GM23338 (cell line): ENCODE measurements at regions not wholly inside any gene's neighbourhood (a gene's known extent, or its start where the extent isn't known, plus 50 kb on each side); places are given as distances from the start of the nearest gene placed in this dataset.

Experiments
- ATAC-seq: fragments of 200-7000 bp; cut with Tn5 transposase; 3 replicates; pipeline ENCODE4 v1.9.1; 2020
- DNase-seq: peaks from one replicate; pipeline ENCODE4 v3.0.0-alpha.2; 2015; ENCODE audit warnings: low spot score
- H2AFZ ChIP-seq: fragments of 200-600 bp; sonication (generic); 2 replicates; pipeline ENCODE4 v1.8.0; 2016; ENCODE audit warnings: antibody characterized with exemption, mild to moderate bottlenecking, moderate library complexity
- H3F3A ChIP-seq: fragments of 200-600 bp; sonication (generic); replicated peaks from 2 replicates; pipeline ENCODE4 v1.8.0; 2017; ENCODE audit warnings: antibody characterized with exemption, mixed run types, low read depth
- H3K27ac ChIP-seq: fragments of 200-600 bp; sonication (generic); 2 replicates; pipeline ENCODE4 v1.6.1; 2016; ENCODE audit warnings: low read depth
- H3K27me3 ChIP-seq: fragments of 200-600 bp; sonication (generic); 2 replicates; pipeline ENCODE4 v1.8.0; 2016; ENCODE audit warnings: mild to moderate bottlenecking, mixed run types, moderate library complexity; ENCODE audit not compliant: insufficient read depth
- H3K36me3 ChIP-seq: fragments of 200-600 bp; sonication (generic); 2 replicates; pipeline ENCODE4 v1.8.0; 2016; ENCODE audit warnings: mild to moderate bottlenecking; ENCODE audit not compliant: insufficient read depth
- H3K4me1 ChIP-seq: fragments of 200-600 bp; sonication (generic); 2 replicates; pipeline ENCODE4 v1.8.0; 2016; ENCODE audit warnings: mild to moderate bottlenecking, moderate library complexity; ENCODE audit not compliant: insufficient read depth
- H3K4me2 ChIP-seq: fragments of 200-600 bp; sonication (generic); 2 replicates; pipeline ENCODE4 v1.7.1; 2017; ENCODE audit warnings: mixed run types
- H3K4me3 ChIP-seq: fragments of 200-600 bp; sonication (generic); 2 replicates; pipeline ENCODE4 v1.6.1; 2016; ENCODE audit warnings: mixed run types
- H3K79me2 ChIP-seq: fragments of 200-600 bp; sonication (generic); replicated peaks from 2 replicates; pipeline ENCODE4 v1.8.0; 2017; ENCODE audit warnings: mild to moderate bottlenecking; ENCODE audit not compliant: insufficient read depth
- H3K9me2 ChIP-seq: fragments of 200-600 bp; sonication (generic); 2 replicates; pipeline ENCODE4 v1.8.0; 2017; ENCODE audit not compliant: insufficient read depth
- H4K20me1 ChIP-seq: fragments of 200-600 bp; sonication (generic); replicated peaks from 2 replicates; pipeline ENCODE4 v1.8.0; 2017; ENCODE audit warnings: mild to moderate bottlenecking; ENCODE audit not compliant: insufficient read depth
- H3K27ac Mint-ChIP-seq: 2 replicates; pipeline ENCODE4 v1.8.0; 2020; ENCODE audit warnings: inconsistent platforms, mild to moderate bottlenecking, moderate library complexity, mixed read lengths
- H3K27me3 Mint-ChIP-seq: 3 replicates; pipeline ENCODE4 v1.8.0; 2022; ENCODE audit warnings: low read depth, mild to moderate bottlenecking, moderate library complexity, mixed read lengths, inconsistent platforms; ENCODE audit not compliant: insufficient read depth, poor library complexity
- H3K36me3 Mint-ChIP-seq: 3 replicates; pipeline ENCODE4 v1.8.0; 2021; ENCODE audit warnings: low read depth, mild to moderate bottlenecking, inconsistent platforms, moderate library complexity, mixed read lengths
- H3K4me1 Mint-ChIP-seq: 3 replicates; pipeline ENCODE4 v1.8.0; 2020; ENCODE audit warnings: mild to moderate bottlenecking, inconsistent platforms, mixed read lengths
- H3K4me3 Mint-ChIP-seq: 3 replicates; pipeline ENCODE4 v1.8.0; 2021; ENCODE audit warnings: moderate library complexity, mild to moderate bottlenecking, inconsistent platforms, mixed read lengths
- H3K9me3 Mint-ChIP-seq: 3 replicates; pipeline ENCODE4 v1.8.0; 2020; ENCODE audit warnings: moderate library complexity, mild to moderate bottlenecking, inconsistent platforms, mixed read lengths
- CREB1 ChIP-seq: fragments of 250-450 bp; sonication (Bioruptor Pico); IDR thresholded peaks from 2 replicates; pipeline ENCODE4 v1.5.0; 2020; ENCODE audit warnings: low read depth, mild to moderate bottlenecking, moderate library complexity
- ETS1 ChIP-seq: IDR thresholded peaks from 2 replicates; pipeline ENCODE4 v1.6.1; 2016; ENCODE audit warnings: antibody characterized with exemption
- EZH2 ChIP-seq: fragments of 200-600 bp; sonication (generic); IDR thresholded peaks from one replicate; pipeline ENCODE4 v1.8.0; 2017; ENCODE audit warnings: antibody characterized with exemption, mild to moderate bottlenecking, low read depth; ENCODE audit not compliant: unreplicated experiment
- JUNB ChIP-seq: IDR thresholded peaks from one replicate; pipeline ENCODE4 v1.6.1; 2016; ENCODE audit warnings: antibody characterized with exemption; ENCODE audit not compliant: unreplicated experiment
- REST ChIP-seq: IDR thresholded peaks from one replicate; pipeline ENCODE4 v1.6.1; 2018; ENCODE audit warnings: antibody characterized with exemption; ENCODE audit not compliant: unreplicated experiment
- STAT1 ChIP-seq: IDR thresholded peaks from one replicate; pipeline ENCODE4 v1.6.1; 2016; ENCODE audit warnings: antibody characterized with exemption; ENCODE audit not compliant: unreplicated experiment
- ZNF114 ChIP-seq: fragments of 250-450 bp; sonication (Bioruptor Pico); IDR thresholded peaks from 2 replicates; pipeline ENCODE4 v1.5.0; 2020; ENCODE audit warnings: mild to moderate bottlenecking, moderate library complexity
- TF ChIP-seq, protein P1 (sequence below), 2 experiments: fragments of 200-600 bp in 1 of 2; sonication (generic) in 1 of 2; conservative IDR thresholded peaks; 2 replicates each; pipeline versions ENCODE4 v1.5.1 to v1.6.1; 2016 to 2017; ENCODE audit warnings: antibody characterized with exemption in 2 of 2, low read depth in 2 of 2, mild to moderate bottlenecking in 2 of 2, moderate library complexity in 1 of 2
- TF ChIP-seq, protein P2 (sequence below): fragments of 250-450 bp; sonication (Bioruptor Pico); IDR thresholded peaks from 2 replicates; pipeline ENCODE4 v1.5.0; 2020; ENCODE audit warnings: mild to moderate bottlenecking, moderate library complexity

DNA sequence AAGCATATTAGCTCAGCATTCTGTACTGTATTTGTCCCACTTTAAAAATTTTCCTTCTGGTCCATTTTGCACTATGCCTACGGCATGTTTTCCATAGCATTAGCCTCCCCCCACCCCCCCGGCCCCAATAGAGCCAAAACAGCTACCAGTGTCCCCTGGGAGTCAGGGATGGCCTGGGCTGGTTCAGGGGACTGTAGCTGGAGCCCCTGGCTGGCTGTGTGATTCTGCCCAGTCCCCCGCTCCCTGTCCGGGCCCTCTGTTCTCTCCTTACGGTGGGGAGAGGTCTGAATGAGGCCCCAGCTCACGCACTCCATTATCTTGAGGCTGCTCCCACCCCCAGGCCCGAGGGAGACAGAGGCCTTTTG is 70.1 kb downstream of the KLF15 start (continued):
- no peak for TF ChIP-seq ETS1
- no peak for TF ChIP-seq STAT1
- no peak for TF ChIP-seq REST
- no peak for TF ChIP-seq EZH2
- no peak for TF ChIP-seq ZNF114 (CRISPR knock-in tag)
- TF ChIP-seq JUNB, result no peak
- TF ChIP-seq, protein P1, sequence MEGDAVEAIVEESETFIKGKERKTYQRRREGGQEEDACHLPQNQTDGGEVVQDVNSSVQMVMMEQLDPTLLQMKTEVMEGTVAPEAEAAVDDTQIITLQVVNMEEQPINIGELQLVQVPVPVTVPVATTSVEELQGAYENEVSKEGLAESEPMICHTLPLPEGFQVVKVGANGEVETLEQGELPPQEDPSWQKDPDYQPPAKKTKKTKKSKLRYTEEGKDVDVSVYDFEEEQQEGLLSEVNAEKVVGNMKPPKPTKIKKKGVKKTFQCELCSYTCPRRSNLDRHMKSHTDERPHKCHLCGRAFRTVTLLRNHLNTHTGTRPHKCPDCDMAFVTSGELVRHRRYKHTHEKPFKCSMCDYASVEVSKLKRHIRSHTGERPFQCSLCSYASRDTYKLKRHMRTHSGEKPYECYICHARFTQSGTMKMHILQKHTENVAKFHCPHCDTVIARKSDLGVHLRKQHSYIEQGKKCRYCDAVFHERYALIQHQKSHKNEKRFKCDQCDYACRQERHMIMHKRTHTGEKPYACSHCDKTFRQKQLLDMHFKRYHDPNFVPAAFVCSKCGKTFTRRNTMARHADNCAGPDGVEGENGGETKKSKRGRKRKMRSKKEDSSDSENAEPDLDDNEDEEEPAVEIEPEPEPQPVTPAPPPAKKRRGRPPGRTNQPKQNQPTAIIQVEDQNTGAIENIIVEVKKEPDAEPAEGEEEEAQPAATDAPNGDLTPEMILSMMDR (conservative IDR thresholded peaks at IDR 0.05; ENCODE audit: low read depth in 2 of 2), result no peak

DNA sequence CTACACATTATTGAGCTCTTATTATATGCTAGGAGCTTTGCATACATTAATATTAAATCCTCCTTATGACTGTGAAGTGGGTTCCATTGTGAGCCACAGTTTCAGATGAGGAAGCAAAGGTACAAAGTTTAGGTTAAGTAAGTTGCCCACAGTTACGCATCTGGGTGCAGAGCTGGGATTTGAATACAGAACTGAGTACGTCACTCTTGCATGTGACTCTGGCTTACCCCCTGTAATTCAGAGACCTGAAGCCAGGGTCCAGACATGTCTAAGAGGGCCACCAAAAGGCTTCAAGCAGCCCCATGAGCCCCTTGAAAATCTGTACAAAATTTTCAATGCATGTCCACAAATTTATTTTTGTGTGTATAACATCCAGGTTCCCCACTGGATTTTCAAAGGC is 71.8 kb downstream of the KLF15 start:
- Histone ChIP-seq H3K36me3 (no peaks in the 10 kb centered on the region), H2AFZ (no peak overlapping the region), H3F3A (no peaks in the 10 kb centered on the region), H4K20me1 (no peaks in the 10 kb centered on the region), H3K79me2 (no peaks in the 10 kb centered on the region), H3K4me2 (no peak overlapping the region), H3K4me1 (peaks cover 7% of the 10 kb centered on the region; the same call in 1 of the 2 replicates), H3K27ac (no peak overlapping the region), H3K4me3 (no peak overlapping the region), H3K9me2 (no peaks in the 10 kb centered on the region), H3K27me3 (peaks cover 33% of the 10 kb centered on the region)
- DNase-seq, result no peak
- H3K27me3 Mint-ChIP-seq, result peaks cover 12% of the 10 kb centered on the region
- peaks cover 2% of the 10 kb centered on the region; the same call in 1 of the 3 replicates for H3K9me3 Mint-ChIP-seq
- H3K36me3 Mint-ChIP-seq, result no peaks in the 10 kb centered on the region
- H3K4me1 Mint-ChIP-seq, result peaks cover 22% of the 10 kb centered on the region
- no peak overlapping the region for H3K4me3 Mint-ChIP-seq
- no peak for ATAC-seq
- no peak overlapping the region for H3K27ac Mint-ChIP-seq
- TF ChIP-seq, protein P2, sequence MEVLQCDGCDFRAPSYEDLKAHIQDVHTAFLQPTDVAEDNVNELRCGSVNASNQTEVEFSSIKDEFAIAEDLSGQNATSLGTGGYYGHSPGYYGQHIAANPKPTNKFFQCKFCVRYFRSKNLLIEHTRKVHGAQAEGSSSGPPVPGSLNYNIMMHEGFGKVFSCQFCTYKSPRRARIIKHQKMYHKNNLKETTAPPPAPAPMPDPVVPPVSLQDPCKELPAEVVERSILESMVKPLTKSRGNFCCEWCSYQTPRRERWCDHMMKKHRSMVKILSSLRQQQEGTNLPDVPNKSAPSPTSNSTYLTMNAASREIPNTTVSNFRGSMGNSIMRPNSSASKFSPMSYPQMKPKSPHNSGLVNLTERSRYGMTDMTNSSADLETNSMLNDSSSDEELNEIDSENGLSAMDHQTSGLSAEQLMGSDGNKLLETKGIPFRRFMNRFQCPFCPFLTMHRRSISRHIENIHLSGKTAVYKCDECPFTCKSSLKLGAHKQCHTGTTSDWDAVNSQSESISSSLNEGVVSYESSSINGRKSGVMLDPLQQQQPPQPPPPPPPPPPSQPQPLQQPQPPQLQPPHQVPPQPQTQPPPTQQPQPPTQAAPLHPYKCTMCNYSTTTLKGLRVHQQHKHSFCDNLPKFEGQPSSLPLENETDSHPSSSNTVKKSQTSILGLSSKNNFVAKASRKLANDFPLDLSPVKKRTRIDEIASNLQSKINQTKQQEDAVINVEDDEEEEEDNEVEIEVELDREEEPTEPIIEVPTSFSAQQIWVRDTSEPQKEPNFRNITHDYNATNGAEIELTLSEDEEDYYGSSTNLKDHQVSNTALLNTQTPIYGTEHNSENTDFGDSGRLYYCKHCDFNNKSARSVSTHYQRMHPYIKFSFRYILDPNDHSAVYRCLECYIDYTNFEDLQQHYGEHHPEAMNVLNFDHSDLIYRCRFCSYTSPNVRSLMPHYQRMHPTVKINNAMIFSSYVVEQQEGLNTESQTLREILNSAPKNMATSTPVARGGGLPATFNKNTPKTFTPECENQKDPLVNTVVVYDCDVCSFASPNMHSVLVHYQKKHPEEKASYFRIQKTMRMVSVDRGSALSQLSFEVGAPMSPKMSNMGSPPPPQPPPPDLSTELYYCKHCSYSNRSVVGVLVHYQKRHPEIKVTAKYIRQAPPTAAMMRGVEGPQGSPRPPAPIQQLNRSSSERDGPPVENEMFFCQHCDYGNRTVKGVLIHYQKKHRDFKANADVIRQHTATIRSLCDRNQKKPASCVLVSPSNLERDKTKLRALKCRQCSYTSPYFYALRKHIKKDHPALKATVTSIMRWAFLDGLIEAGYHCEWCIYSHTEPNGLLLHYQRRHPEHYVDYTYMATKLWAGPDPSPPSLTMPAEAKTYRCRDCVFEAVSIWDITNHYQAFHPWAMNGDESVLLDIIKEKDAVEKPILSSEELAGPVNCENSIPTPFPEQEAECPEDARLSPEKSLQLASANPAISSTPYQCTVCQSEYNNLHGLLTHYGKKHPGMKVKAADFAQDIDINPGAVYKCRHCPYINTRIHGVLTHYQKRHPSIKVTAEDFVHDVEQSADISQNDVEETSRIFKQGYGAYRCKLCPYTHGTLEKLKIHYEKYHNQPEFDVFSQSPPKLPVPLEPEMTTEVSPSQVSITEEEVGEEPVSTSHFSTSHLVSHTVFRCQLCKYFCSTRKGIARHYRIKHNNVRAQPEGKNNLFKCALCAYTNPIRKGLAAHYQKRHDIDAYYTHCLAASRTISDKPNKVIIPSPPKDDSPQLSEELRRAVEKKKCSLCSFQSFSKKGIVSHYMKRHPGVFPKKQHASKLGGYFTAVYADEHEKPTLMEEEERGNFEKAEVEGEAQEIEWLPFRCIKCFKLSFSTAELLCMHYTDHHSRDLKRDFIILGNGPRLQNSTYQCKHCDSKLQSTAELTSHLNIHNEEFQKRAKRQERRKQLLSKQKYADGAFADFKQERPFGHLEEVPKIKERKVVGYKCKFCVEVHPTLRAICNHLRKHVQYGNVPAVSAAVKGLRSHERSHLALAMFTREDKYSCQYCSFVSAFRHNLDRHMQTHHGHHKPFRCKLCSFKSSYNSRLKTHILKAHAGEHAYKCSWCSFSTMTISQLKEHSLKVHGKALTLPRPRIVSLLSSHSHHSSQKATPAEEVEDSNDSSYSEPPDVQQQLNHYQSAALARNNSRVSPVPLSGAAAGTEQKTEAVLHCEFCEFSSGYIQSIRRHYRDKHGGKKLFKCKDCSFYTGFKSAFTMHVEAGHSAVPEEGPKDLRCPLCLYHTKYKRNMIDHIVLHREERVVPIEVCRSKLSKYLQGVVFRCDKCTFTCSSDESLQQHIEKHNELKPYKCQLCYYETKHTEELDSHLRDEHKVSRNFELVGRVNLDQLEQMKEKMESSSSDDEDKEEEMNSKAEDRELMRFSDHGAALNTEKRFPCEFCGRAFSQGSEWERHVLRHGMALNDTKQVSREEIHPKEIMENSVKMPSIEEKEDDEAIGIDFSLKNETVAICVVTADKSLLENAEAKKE (CRISPR knock-in tag), result no peak
- no peak for TF ChIP-seq CREB1 (CRISPR knock-in tag)
- TF ChIP-seq REST, result no peak
- TF ChIP-seq JUNB, result no peak
